ENCODE measurements at regions not wholly inside any gene's neighbourhood (a gene's known extent, or its start where the extent isn't known, plus 50 kb on each side); places are given as distances from the start of the nearest gene placed in this dataset.

- H3K4me1 Mint-ChIP-seq: no peaks in the 10 kb centered on the region
- H3K4me3 Mint-ChIP-seq: no peak overlapping the region
- no peaks in the 10 kb centered on the region for H3K36me3 Mint-ChIP-seq (ENCODE audit: low read depth)
- no peak overlapping the region for H3K27ac Mint-ChIP-seq
- TF ChIP-seq CTCF (IDR thresholded peaks at IDR 0.05; ENCODE audit: unreplicated experiment in 3 of 3): no peak
- peaks cover 3% of the 10 kb centered on the region for H3K27me3 Mint-ChIP-seq (ENCODE audit: low read depth)
- no peaks in the 10 kb centered on the region for H3K9me3 Mint-ChIP-seq
Observed at GRCh38 chr16:79821911-79822310, 221.4 kb upstream of the MAF start.

GRCh38 chr16:79816081-79816497 lies 215.6 kb upstream of the MAF start:
- no peaks in the 10 kb centered on the region for H3K27me3 Mint-ChIP-seq (ENCODE audit: low read depth)
- H3K9me3 Mint-ChIP-seq: no peaks in the 10 kb centered on the region
- TF ChIP-seq CTCF (IDR thresholded peaks at IDR 0.05; ENCODE audit: unreplicated experiment in 3 of 3): no peak
- no peaks in the 10 kb centered on the region for H3K36me3 Mint-ChIP-seq (ENCODE audit: low read depth)
- no peaks in the 10 kb centered on the region for H3K4me1 Mint-ChIP-seq
- H3K4me3 Mint-ChIP-seq: no peak overlapping the region
- H3K27ac Mint-ChIP-seq: no peak overlapping the region

- TF ChIP-seq CTCF (IDR thresholded peaks at IDR 0.05; ENCODE audit: unreplicated experiment in 3 of 3): no peak
- Mint-ChIP-seq H3K27ac (no peak overlapping the region), H3K9me3 (no peaks in the 10 kb centered on the region), H3K27me3 (ENCODE audit: low read depth) (no peaks in the 10 kb centered on the region), H3K4me1 (no peaks in the 10 kb centered on the region), H3K36me3 (ENCODE audit: low read depth) (no peaks in the 10 kb centered on the region), H3K4me3 (no peak overlapping the region)
Observed at GRCh38 chr16:79815049-79815448, 214.5 kb upstream of the MAF start.

- Mint-ChIP-seq H3K36me3 (ENCODE audit: low read depth) (no peaks in the 10 kb centered on the region), H3K9me3 (no peaks in the 10 kb centered on the region), H3K27me3 (ENCODE audit: low read depth) (no peaks in the 10 kb centered on the region), H3K4me1 (no peaks in the 10 kb centered on the region), H3K27ac (no peak overlapping the region), H3K4me3 (no peak overlapping the region)
- no peak for TF ChIP-seq CTCF (IDR thresholded peaks at IDR 0.05; ENCODE audit: unreplicated experiment in 3 of 3)
Observed at GRCh38 chr16:79814124-79814523, 213.6 kb upstream of the MAF start.

GRCh38 chr16:79811541-79811940 lies 211.0 kb upstream of the MAF start:
- H3K36me3 Mint-ChIP-seq (ENCODE audit: low read depth): no peaks in the 10 kb centered on the region
- H3K4me3 Mint-ChIP-seq: no peak overlapping the region
- H3K27ac Mint-ChIP-seq: no peak overlapping the region
- H3K4me1 Mint-ChIP-seq: peaks cover under 1% of the 10 kb centered on the region
- no peaks in the 10 kb centered on the region for H3K27me3 Mint-ChIP-seq (ENCODE audit: low read depth)
- no peak for TF ChIP-seq CTCF (IDR thresholded peaks at IDR 0.05; ENCODE audit: unreplicated experiment in 3 of 3)
- peaks cover 6% of the 10 kb centered on the region for H3K9me3 Mint-ChIP-seq

GRCh38 chr16:79810449-79811189 lies 210.1 kb upstream of the MAF start:
- Mint-ChIP-seq H3K4me3 (no peak overlapping the region), H3K27ac (no peak overlapping the region), H3K4me1 (peaks cover 5% of the 10 kb centered on the region), H3K36me3 (ENCODE audit: low read depth) (no peaks in the 10 kb centered on the region), H3K27me3 (ENCODE audit: low read depth) (no peaks in the 10 kb centered on the region), H3K9me3 (peaks cover 6% of the 10 kb centered on the region)
- no peak for TF ChIP-seq CTCF (IDR thresholded peaks at IDR 0.05; ENCODE audit: unreplicated experiment in 3 of 3)

All from nephron (organoid).